ENCODE measurements at regions not wholly inside any gene's neighbourhood (a gene's known extent, or its start where the extent isn't known, plus 50 kb on each side); places are given as distances from the start of the nearest gene placed in this dataset.

- TF ChIP-seq, protein P1, sequence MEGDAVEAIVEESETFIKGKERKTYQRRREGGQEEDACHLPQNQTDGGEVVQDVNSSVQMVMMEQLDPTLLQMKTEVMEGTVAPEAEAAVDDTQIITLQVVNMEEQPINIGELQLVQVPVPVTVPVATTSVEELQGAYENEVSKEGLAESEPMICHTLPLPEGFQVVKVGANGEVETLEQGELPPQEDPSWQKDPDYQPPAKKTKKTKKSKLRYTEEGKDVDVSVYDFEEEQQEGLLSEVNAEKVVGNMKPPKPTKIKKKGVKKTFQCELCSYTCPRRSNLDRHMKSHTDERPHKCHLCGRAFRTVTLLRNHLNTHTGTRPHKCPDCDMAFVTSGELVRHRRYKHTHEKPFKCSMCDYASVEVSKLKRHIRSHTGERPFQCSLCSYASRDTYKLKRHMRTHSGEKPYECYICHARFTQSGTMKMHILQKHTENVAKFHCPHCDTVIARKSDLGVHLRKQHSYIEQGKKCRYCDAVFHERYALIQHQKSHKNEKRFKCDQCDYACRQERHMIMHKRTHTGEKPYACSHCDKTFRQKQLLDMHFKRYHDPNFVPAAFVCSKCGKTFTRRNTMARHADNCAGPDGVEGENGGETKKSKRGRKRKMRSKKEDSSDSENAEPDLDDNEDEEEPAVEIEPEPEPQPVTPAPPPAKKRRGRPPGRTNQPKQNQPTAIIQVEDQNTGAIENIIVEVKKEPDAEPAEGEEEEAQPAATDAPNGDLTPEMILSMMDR (IDR thresholded peaks at IDR 0.05; ENCODE audit: control extremely low read depth, extremely low read depth, low read depth, missing control alignments) = no peak
- POLR2A ChIA-PET = no interaction called here
- CTCF ChIA-PET = no interaction called here
- DNase-seq (ENCODE audit: extremely low spot score) = no peak
Measured at GRCh38 chr4:13190093-13190721, 293.9 kb downstream of the RAB28 start.

DNA sequence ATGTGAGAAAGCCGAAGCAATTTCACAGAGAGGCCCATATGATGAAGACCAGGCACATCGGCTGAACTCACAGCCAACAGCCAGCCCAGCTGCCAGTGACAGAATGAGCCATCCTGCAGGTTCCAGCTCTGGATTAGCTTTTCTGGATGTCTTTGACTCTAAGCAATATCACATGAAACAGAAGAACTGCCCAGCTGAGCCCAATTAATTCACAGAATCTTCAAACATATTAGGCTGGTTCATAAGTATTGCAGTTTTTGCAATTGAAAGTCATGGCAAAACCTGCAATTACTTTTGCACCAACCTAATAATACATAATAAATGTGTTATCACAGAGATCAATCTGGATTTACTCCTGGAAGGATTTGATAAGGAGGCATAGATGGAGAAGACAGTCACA lies 299.9 kb downstream of the RAB28 start:
- POLR2A ChIA-PET = no interaction called here
- DNase-seq (ENCODE audit: extremely low spot score) = no peak
- TF ChIP-seq, protein P1 (IDR thresholded peaks at IDR 0.05; ENCODE audit: control extremely low read depth, extremely low read depth, low read depth, missing control alignments) = no peak
- CTCF ChIA-PET = no interaction called here

DNA sequence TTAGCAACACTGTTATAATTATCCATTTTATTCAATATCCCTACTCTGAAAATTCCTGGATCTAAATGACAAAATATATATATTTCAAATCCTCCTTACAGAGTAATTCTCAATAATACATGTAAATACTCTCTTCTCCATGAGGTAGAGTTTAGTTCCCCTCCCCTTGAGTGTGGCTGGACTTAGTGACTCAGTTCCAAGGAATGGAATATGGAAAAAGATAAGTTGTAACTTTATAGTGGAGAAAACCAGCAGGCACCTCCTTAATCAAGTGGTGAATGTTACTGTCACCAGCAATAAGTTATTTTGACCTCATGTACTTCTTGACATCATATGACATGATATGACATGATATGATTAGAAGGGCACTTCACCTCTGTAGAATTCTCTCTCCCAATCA lies 302.0 kb downstream of the RAB28 start:
- TF ChIP-seq, protein P1 (IDR thresholded peaks at IDR 0.05; ENCODE audit: control extremely low read depth, extremely low read depth, low read depth, missing control alignments) = no peak
- CTCF ChIA-PET = no interaction called here
- DNase-seq (ENCODE audit: extremely low spot score) = no peak

GRCh38 chr4:13181681-13182080 lies 302.5 kb downstream of the RAB28 start:
- ChIA-PET CTCF (no interaction called here), POLR2A (no interaction called here)
- no peak for DNase-seq (ENCODE audit: extremely low spot score)
- TF ChIP-seq, protein P1 (IDR thresholded peaks at IDR 0.05; ENCODE audit: control extremely low read depth, extremely low read depth, low read depth, missing control alignments) = no peak

More for the DNA sequence above, 302.0 kb downstream of the RAB28 start:
- POLR2A ChIA-PET = no interaction called here

DNA sequence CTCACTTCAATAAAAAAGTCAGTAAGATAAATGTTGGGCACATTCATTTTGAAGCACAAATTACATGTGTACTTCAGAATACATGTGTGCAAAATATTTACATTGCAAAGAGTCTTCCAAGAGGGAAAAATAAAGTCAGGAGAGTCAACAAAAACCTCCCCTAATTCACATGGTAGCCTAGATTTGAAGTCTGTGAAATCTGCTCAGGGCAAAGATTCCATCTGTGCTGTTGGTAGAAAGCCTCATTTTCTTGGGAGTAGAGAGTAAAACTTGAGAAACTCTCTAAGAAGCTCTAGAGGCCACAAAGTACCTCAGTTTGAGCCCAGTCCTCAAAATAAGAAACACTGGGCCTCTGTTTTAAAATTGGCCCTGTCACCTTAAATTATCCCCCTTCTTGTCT lies 303.4 kb downstream of the RAB28 start:
- ChIA-PET POLR2A (no interaction called here), CTCF (interaction anchor here (1.2 kb wide), 1 partner anchor 11 kb away, joined by 3 read pairs; no protein-coding TSS in a partner anchor)
- TF ChIP-seq, protein P1 (IDR thresholded peaks at IDR 0.05; ENCODE audit: control extremely low read depth, extremely low read depth, low read depth, missing control alignments) = no peak
- no peak for DNase-seq (ENCODE audit: extremely low spot score)

- CTCF ChIA-PET = no interaction called here
- no peak for DNase-seq (ENCODE audit: extremely low spot score)
- TF ChIP-seq, protein P1 (IDR thresholded peaks at IDR 0.05; ENCODE audit: control extremely low read depth, extremely low read depth, low read depth, missing control alignments) = no peak
- POLR2A ChIA-PET = no interaction called here
Measured at GRCh38 chr4:13178621-13179020, 305.5 kb downstream of the RAB28 start.
